Stomach (tissue), 8 donors: ENCODE measurements at regions not wholly inside any gene's neighbourhood (a gene's known extent, or its start where the extent isn't known, plus 50 kb on each side); places are given as distances from the start of the nearest gene placed in this dataset.

Experiments
- DNase-seq, 2 donors: peaks; one replicate each; pipeline versions ENCODE4 v3.0.0 to v3.0.0-alpha.2; 2013 to 2019
- H3K27ac ChIP-seq, 5 donors: fragments of 200-600 bp in 4 of 5; sonication (generic) in 4 of 5; one replicate each; pipeline ENCODE4 v1.5.1; 2013 to 2019; ENCODE audit warnings: mild to moderate bottlenecking in 1 of 5, moderate library complexity in 1 of 5
- H3K27me3 ChIP-seq, 3 donors: fragments of 200-600 bp; sonication (generic); one replicate each; pipeline ENCODE4 v1.5.1; 2017 to 2019; ENCODE audit warnings: mixed run types in 1 of 3
- H3K36me3 ChIP-seq, 4 donors: fragments of 200-600 bp; sonication (generic); 1 replicate in 3 of 4; 2 replicates in 1 of 4; pipeline ENCODE4 v1.5.1; 2016 to 2019
- H3K4me1 ChIP-seq, 4 donors: fragments of 200-600 bp; sonication (generic); one replicate each; pipeline ENCODE4 v1.5.1; 2016 to 2019
- H3K4me3 ChIP-seq, 4 donors: fragments of 200-600 bp; sonication (generic) in 3 of 4; one replicate each; pipeline ENCODE4 v1.5.1; 2016 to 2019; ENCODE audit warnings: mild to moderate bottlenecking in 1 of 4
- H3K9me3 ChIP-seq, 4 donors: fragments of 200-600 bp; sonication (generic); one replicate each; pipeline ENCODE4 v1.5.1; 2016 to 2019
- EP300 ChIP-seq: sonication (generic); formaldehyde crosslinking; IDR thresholded peaks from one replicate; pipeline ENCODE4 v1.6.1; 2017; ENCODE audit warnings: antibody characterized with exemption
- POLR2A ChIP-seq, 4 donors: fragments of 450-650 bp; IDR thresholded peaks; one replicate each; pipeline ENCODE4 v1.6.1; 2016; ENCODE audit warnings: antibody characterized with exemption in 4 of 4, control low read depth in 2 of 4, mild to moderate bottlenecking in 1 of 4, moderate library complexity in 1 of 4
- POLR2AphosphoS5 ChIP-seq, 3 donors: sonication (generic); formaldehyde crosslinking; IDR thresholded peaks; one replicate each; pipeline ENCODE4 v1.6.1; 2016; ENCODE audit warnings: antibody characterized with exemption in 3 of 3
- WGBS, 5 donors: extraction: QIAGEN DNeasy Blood & Tissue Kit in 3 of 5; methylation state at CpG; one replicate each; pipeline versions ENCODE4 v1.1.5 to v1.1.7; 2013 to 2018; 5-methylcytosine and 5-hydroxymethylcytosine counted together
- intact Hi-C: fragments of 100-400 bp; cut with DNase I; formaldehyde crosslinking; loops from one replicate; pipeline ENCODE4 v1.15.1; 2023; ENCODE audit warnings: low total_unique reads
- TF ChIP-seq, protein P1 (sequence below), 7 experiments: fragments of 450-650 bp in 4 of 7; fragments of 200-600 bp in 3 of 7; sonication (generic) in 3 of 7; IDR thresholded peaks; one replicate each; pipeline ENCODE4 v1.5.1; 2016 to 2019; ENCODE audit warnings: antibody characterized with exemption in 7 of 7, control low read depth in 2 of 7, mild to moderate bottlenecking in 1 of 7
- donor health status: healthy with polysubstance abuse.
- donor health status: Bipolar disorder and iron deficiency.
- donor health status: healthy.

DNA sequence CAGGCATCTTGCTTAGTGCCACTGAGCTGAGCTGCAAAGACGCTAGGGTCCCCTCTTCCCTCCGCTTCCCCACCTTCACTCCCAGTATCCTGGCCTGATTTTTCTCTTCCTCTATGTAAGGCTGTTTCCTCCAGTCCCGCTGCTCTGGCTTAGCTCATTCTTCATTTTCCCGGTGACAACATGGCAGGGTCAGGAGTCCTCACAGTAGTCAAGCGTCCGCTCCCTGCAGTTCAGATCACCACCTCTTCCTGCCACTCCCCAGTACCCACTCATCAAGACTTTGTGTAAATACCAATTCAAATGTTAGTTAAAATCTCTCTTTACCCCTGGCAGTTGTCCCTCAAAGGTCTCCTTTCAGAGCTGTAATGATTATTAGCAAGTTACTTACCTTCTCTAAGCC, 650.4 kb upstream of the CELF2 start:
- no peaks in the 10 kb centered on the region for H3K9me3 ChIP-seq
- no peaks in the 10 kb centered on the region for H3K36me3 ChIP-seq
- intact Hi-C loops = no loop called here
- no peak for TF ChIP-seq POLR2AphosphoS5 (IDR thresholded peaks at IDR 0.05)
- no peak for DNase-seq
- peaks cover 0 to 8% (median 0%) of the 10 kb centered on the region in 4 donors for H3K4me1 ChIP-seq
- H3K27me3 ChIP-seq = no peaks in the 10 kb centered on the region
- H3K4me3 ChIP-seq = no peak overlapping the region
- 54 to 74% (median 63%) methylated on average over 5 to 6 of the region's 6 CpGs for WGBS, 5 donors
- no peak overlapping the region for H3K27ac ChIP-seq

DNA sequence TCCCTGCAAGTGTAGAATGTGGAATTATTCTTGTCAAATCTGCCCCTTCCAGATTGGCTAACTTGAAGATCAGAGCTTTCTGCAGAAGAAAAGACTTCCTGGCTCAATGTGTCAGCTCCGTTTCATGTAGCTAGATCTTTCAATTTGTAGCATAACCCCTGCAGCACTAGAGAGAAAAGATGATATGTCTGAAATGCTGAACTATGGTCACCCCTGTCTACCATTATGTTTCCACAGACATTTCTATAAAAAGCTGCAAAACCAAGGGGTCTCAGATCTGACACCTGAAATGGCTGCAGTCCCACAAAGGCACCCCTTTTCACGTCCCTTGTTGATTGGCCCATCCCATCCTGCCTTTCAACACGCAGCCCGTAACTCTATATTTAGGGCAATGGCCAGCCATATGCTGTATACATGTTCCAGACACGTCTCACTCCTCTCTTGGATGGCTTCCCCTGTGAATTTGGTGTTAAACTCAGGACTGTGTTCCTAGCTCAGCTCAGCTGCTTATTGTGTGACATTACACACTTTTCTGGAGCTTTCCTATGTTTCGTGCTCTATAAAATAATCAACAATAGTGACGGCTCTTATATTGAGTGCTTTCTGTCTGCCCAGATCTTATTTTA, 648.6 kb upstream of the CELF2 start:
- Histone ChIP-seq H3K9me3 (no peaks in the 10 kb centered on the region), H3K36me3 (no peaks in the 10 kb centered on the region), H3K4me3 (no peak overlapping the region), H3K27ac (no peak overlapping the region), H3K27me3 (no peaks in the 10 kb centered on the region), H3K4me1 (peaks cover 0 to 8% (median 0%) of the 10 kb centered on the region in 4 donors)
- intact Hi-C loops = no loop called here
- 80 to 89% (median 83%) methylated on average over 7 of the region's 7 CpGs for WGBS, 5 donors
- no peak for TF ChIP-seq POLR2A (IDR thresholded peaks at IDR 0.05)
- TF ChIP-seq EP300 = no peak
- TF ChIP-seq POLR2AphosphoS5 (IDR thresholded peaks at IDR 0.05) = no peak
- TF ChIP-seq, protein P1, sequence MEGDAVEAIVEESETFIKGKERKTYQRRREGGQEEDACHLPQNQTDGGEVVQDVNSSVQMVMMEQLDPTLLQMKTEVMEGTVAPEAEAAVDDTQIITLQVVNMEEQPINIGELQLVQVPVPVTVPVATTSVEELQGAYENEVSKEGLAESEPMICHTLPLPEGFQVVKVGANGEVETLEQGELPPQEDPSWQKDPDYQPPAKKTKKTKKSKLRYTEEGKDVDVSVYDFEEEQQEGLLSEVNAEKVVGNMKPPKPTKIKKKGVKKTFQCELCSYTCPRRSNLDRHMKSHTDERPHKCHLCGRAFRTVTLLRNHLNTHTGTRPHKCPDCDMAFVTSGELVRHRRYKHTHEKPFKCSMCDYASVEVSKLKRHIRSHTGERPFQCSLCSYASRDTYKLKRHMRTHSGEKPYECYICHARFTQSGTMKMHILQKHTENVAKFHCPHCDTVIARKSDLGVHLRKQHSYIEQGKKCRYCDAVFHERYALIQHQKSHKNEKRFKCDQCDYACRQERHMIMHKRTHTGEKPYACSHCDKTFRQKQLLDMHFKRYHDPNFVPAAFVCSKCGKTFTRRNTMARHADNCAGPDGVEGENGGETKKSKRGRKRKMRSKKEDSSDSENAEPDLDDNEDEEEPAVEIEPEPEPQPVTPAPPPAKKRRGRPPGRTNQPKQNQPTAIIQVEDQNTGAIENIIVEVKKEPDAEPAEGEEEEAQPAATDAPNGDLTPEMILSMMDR (IDR thresholded peaks at IDR 0.05) = no peak
- DNase-seq = no peak

DNA sequence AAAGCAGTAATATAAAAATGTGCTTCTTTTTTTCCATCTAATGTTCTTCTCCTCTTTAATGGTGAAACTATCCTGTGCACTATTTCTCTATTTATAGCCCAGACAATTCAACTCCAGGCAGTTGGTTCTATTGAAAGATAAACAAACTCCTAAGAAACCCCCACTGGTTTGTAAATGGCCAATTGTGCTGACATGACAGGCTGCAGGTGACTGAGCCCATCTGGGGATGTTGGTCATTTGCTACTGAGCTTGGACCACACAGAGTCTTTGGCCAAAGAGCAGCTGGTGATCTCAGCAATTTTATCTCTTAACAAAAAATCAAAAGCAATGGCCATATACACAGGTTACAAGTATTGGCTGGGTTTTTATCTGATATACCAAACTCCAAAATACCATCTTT, 631.8 kb upstream of the CELF2 start:
- no peak for DNase-seq
- TF ChIP-seq POLR2A (IDR thresholded peaks at IDR 0.05) (no peak), EP300 (no peak), POLR2AphosphoS5 (IDR thresholded peaks at IDR 0.05) (no peak)
- TF ChIP-seq, protein P1 (IDR thresholded peaks at IDR 0.05) = no peak
- Histone ChIP-seq H3K27ac (no peak overlapping the region), H3K4me1 (no peaks in the 10 kb centered on the region), H3K27me3 (no peaks in the 10 kb centered on the region), H3K9me3 (no peaks in the 10 kb centered on the region), H3K4me3 (no peak overlapping the region), H3K36me3 (no peaks in the 10 kb centered on the region)
- intact Hi-C loops = no loop called here

DNA sequence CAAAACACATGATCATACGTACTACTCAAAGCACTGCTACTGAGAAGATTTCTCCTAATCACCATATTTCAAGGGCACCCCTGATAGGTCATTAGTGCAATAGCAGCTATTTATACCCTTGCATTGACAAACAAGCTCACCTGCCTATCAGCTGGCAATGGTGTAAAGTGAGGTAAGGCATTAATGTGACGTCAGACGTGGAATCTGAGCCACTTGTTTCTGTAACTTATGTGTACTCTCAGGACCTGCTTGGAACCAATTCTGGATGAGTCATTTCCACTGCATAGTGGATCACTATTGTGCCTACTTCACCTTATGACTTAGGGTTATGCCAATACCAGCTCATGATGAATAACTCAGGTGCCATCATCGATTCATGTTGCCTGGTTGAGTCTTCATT, 628.5 kb upstream of the CELF2 start:
- H3K9me3 ChIP-seq = no peaks in the 10 kb centered on the region
- H3K4me1 ChIP-seq = no peaks in the 10 kb centered on the region
- no peak overlapping the region for H3K27ac ChIP-seq
- no peak for DNase-seq
- H3K36me3 ChIP-seq = no peaks in the 10 kb centered on the region
- no peak overlapping the region for H3K4me3 ChIP-seq
- WGBS, 5 donors = 89 to 92% (median 90%) methylated on average over 4 of the region's 4 CpGs
- intact Hi-C loops = no loop called here
- TF ChIP-seq POLR2A (IDR thresholded peaks at IDR 0.05) = no peak
- TF ChIP-seq, protein P1 (IDR thresholded peaks at IDR 0.05) = no peak
- TF ChIP-seq EP300 = no peak
- no peak for TF ChIP-seq POLR2AphosphoS5 (IDR thresholded peaks at IDR 0.05)
- H3K27me3 ChIP-seq = no peaks in the 10 kb centered on the region

DNA sequence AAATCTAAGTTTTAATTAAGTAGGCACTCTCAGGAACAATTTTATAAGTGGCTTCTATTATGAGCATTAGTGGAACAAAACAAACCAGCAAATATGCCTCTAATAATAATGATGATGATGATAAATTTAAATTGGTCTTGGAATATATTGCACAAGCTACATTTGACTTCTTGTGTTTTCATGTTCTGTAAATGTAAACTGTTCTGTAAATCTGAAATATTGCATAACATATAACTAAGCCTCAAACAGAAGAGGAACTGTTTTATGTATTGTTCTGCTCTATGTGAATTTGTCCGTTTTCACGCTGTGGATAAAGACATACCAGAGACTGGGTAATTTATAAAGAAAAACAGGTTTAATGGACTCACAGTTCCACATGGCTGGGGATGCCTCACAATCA, 625.2 kb upstream of the CELF2 start:
- Histone ChIP-seq H3K4me1 (no peaks in the 10 kb centered on the region), H3K9me3 (no peaks in the 10 kb centered on the region), H3K36me3 (no peaks in the 10 kb centered on the region), H3K27me3 (no peaks in the 10 kb centered on the region), H3K4me3 (no peak overlapping the region), H3K27ac (no peak overlapping the region)
- TF ChIP-seq, protein P1 (IDR thresholded peaks at IDR 0.05) = no peak
- TF ChIP-seq POLR2AphosphoS5 (IDR thresholded peaks at IDR 0.05) = no peak
- TF ChIP-seq EP300 = no peak
- TF ChIP-seq POLR2A (IDR thresholded peaks at IDR 0.05) = no peak
- DNase-seq = no peak
- 81 to 98% (median 91%) methylated on average over 2 of the region's 2 CpGs for WGBS, 5 donors
- intact Hi-C loops = no loop called here
